SK-N-SH (cell line): ENCODE measurements at regions not wholly inside any gene's neighbourhood (a gene's known extent, or its start where the extent isn't known, plus 50 kb on each side); places are given as distances from the start of the nearest gene placed in this dataset.

Experiments
- CTCF ChIP-seq: fragments of 200-600 bp; sonication (generic); IDR thresholded peaks from 2 replicates; pipeline ENCODE4 v1.6.1; 2017; ENCODE audit warnings: antibody characterized with exemption, mild to moderate bottlenecking, moderate library complexity
- EZH2phosphoT487 ChIP-seq: fragments of 200-600 bp; sonication (generic); IDR thresholded peaks from 2 replicates; pipeline ENCODE4 v1.6.1; 2017; ENCODE audit warnings: low read depth, mixed run types, mild to moderate bottlenecking, antibody characterized with exemption, moderate library complexity, borderline replicate concordance
- MAX ChIP-seq: IDR thresholded peaks from 2 replicates; pipeline ENCODE4 v1.4.0; 2012; ENCODE audit warnings: low read depth
- POLR2AphosphoS5 ChIP-seq: IDR thresholded peaks from 2 replicates; pipeline ENCODE4 v1.6.1; 2012; ENCODE audit warnings: low read depth, low read length
- RAD21 ChIP-seq: IDR thresholded peaks from 2 replicates; pipeline ENCODE4 v1.6.1; 2012; ENCODE audit warnings: mild to moderate bottlenecking, low read length
- SMC3 ChIP-seq: IDR thresholded peaks from 2 replicates; pipeline ENCODE4 v1.6.1; 2012; ENCODE audit warnings: low read depth, low read length, improper control_type of control experiment
- ZBTB33 ChIP-seq: IDR thresholded peaks from 2 replicates; pipeline ENCODE4 v1.4.0; 2012; ENCODE audit warnings: low read depth, borderline replicate concordance

- TF ChIP-seq RAD21 (no peak), EZH2phosphoT487 (no peak), POLR2AphosphoS5 (no peak), SMC3 (no peak), CTCF (no peak), MAX (no peak), ZBTB33 (no peak)
These were observed 198.3 kb upstream of the NABP1 start for GRCh38 chr2:191479680-191480023.
